Glomerular endothelial cell (primary cell): ENCODE measurements at regions not wholly inside any gene's neighbourhood (a gene's known extent, or its start where the extent isn't known, plus 50 kb on each side); places are given as distances from the start of the nearest gene placed in this dataset.

Experiments used
- DNase-seq: peaks from one replicate; pipeline ENCODE4 v3.0.0-alpha.2; 2011; ENCODE audit warnings: low read depth, low spot score; ENCODE audit errors: extremely low read depth

DNA sequence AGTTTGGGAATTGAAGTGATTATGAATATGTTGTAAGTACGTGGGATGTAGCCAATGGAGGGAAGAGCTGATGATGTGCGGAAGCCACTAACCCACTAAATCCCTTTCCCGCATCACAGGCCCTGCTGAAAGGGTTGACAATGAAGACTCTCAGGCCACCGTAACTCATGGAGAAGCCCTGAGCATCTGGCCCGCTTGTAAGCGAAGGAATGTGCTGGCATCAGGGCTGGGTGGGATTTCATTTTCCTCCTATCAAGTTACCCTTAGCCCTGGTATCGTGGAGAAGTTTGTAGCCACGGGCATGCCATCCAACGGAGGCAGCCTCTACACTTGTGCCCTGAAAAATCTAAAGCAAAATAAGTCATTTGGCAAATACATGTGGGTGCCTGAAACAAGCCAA lies 355.0 kb downstream of the CDH26 start:
- DNase-seq = no peak

DNA sequence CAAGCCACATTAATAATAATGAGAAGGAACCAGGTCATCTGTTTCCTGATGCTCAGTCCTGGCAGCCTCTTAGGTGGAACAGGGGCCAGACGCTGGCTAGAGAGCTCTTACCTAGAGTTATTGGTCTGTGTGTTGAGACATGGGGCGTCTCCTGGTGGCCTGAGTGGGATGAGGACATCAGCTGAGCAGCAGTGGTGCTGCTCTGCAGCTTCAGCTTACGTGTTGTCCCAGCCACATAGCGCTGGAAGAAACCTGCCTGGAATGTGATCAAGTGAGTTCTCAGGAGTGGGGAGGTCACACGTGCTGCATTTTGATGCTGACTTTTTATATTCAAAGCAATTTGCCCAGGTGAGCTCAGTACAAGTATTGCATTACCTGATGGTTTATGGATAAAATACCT lies 355.4 kb downstream of the CDH26 start:
- no peak for DNase-seq

DNA sequence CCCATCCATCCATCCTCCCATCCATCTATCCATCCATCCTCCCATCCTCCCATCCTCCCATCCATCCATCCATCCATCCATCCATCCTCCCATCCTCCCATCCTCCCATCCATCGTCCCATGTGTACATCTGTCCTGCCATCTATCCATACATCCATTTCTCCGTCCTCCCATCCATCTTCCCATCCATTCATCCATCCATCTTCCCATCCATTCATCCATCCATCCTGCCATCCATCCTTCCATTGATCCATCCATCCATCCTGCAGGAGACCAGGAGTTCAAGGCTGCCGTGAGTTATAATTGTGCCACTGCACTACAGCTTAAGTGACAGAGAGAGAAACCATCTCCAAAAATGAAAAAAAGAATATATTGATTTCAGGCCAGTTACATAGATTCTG lies 356.5 kb downstream of the CDH26 start:
- DNase-seq = no peak

DNA sequence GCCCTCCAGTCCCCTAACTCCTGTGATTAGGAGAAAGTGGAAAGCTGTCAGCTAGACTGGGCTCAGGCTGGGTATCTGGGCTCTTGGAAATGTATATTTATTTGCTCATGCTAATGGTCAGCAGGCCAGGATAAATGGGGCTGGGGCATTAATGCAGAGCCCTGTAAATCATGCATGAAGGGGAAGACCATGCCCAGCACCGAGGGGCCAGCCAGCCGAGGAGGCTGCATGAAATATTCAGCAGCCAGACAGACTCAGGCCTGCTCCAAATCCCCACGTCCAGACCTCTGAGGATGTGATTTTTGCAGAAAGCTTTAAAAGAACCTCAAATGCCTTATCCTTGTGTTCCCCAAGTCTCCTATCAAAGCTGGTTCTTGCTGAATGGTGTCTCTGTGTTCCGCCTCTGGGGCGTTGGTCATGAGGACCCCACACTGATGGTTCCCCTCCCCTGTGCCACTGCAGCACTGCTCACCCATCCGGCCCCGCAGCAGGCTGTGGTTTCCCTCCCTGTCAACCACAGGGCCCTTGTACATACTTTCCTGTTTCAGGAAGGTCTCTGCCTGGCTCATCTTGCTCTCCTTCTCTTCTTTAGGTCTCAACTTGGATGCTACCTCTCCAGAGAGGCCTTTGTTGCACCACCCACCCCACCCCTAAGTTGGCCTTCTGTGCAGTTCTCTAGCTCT lies 358.4 kb downstream of the CDH26 start:
- DNase-seq = no peak

DNA sequence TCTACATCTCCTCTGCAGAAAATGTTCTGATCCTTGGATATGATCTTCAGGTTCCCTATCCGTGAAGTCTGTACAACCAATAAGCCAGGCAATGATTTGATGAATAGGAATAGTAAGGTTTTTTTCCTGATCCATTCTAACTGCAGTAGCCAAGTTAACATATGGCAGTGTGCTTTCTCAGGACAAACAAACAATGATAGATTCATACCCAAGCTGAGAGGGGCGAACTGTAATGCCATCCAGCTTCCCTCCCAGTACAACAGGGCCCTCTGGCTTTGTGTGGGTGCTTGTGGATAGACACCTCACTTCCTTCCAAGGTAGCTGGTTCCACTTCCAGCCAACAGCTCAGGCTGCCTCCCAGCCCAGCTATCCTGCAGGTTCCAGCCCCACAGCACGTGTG lies 359.2 kb downstream of the CDH26 start:
- no peak for DNase-seq

DNA sequence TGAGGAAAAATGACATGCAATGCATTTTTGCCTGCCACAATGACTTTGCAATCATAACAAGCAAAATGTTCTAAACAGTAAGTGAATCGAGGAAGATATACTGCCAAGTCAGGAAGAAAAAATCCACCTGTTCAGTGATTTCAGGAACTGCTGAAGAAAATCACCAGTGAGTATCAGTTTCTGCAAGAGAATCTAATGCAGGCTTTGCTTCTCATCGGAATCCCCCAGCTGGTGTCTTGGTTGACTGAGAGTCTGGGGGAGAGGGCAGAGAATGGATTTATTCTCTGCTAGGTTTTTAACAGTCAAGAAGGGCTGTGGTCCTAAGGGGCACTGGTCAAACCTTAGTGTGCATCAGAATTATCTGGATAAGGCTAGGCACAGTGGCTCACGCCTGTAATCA lies 363.4 kb downstream of the CDH26 start:
- no peak for DNase-seq

DNA sequence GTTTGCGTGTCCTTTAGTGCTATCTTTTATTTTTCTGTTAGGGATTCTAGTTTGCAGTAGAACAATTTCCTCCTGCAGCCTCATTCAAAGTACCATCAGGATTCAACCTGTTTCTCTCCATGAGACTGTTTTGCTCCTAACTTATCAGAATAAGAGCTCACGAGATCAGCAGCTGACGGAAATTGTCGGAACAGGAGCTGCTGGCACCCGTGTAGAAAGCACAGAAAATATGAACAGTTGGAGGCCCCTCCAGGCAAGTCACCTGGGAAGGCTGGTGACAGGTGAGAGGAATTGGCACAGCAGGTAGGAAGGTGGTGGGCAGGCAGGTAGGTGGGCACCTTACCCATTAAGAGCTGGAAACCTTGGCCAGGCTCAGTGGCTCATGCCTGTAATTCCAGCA lies 368.6 kb downstream of the CDH26 start:
- DNase-seq = no peak

DNA sequence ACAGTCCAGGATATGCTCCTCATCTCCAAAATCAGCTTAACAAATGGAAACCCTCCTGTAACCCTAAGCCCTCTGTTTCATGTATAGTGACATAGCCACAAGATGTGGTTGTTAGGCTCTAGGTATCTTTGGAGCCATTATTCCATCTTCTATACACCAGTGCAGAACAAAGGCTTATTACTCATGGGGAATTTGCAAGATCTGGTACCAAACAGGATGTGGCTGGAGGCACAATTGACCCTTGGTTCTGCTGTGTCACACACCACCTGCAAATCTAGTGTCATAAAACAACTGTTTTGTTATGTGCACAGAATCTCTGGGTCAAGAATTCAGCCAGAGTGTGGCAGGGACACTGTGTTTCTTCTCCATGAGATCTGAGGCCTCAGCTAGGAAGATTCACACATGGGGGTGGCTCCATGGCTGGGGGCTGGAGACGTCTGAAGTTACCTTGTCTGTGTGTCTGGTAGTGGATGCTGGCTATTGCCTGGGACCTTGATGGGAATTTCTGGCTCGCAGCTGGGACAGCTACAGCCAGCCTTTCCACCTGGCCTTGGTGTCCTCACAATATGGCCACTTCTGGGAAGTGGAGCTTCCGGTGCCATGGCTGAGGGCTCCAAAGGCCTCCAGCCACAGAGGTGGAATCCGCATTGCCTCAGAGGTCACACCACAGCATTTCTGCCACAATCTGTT lies 369.9 kb downstream of the CDH26 start:
- DNase-seq = no peak

DNA sequence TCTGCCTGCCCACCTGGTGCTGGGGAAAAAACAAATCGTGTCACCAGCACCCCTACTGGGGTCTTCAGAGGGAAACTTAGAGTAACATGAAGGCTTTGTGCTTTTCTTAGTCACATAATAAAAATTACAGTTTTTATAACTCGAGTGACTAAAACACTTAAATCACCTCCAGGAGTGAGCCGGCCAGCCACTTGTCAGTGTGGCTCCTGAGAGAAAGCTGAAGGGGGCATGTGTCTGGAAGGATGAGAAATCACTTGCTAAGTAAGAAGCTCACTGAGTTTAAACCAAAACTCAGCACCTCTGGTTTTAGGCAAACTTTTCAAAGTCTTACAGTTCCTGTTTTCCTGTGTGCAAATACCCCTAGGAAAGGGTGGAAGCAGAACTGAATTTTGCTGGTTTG lies 372.2 kb downstream of the CDH26 start:
- no peak for DNase-seq

DNA sequence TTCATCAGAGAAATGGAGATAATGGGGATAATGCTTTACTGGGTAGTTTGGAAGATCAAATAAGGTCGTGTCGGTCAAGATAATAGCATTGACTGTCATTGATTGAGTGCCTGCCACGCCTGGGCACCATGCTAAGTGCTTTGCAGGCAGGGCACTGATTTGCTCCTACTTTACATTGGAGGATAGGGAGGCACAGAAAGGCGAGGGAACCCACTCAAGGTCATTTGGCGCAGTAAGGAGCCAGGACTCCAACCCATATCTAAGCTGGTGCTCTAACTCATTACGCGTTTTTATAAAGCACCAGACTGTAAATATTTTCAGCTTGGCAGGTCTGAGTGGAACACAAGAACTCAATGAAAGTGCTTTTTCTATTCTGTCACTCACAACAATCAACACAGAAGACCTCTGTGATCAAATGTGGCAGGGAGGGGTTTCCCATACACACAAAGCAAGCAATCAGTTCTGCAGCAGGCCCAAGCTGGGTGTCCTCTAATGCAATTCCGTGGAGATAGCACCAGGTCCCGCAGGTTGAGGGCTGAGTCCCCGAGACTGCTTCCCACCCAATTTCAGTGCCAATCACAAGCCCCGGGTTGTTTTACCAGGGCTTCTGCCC lies 373.6 kb downstream of the CDH26 start:
- DNase-seq = no peak

DNA sequence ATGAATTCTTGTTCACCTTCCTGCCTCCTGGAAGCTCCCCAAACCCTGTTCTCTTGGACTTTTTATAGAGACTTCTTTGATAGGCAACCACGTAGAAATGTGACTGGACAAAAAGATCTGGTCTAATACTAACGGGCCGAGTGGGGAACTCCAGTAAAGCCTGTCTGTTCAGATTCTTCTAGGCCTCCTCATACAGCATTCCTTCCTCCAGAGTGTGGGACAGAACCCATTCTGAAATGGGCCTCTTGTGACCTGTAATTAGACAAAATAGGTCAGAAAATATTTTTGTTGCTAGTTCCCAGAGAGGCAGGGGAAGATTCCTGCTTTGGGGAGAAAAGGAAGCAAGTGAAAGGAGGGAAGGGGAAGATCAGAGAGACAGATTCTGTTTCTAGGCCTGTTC lies 374.3 kb downstream of the CDH26 start:
- DNase-seq = no peak

DNA sequence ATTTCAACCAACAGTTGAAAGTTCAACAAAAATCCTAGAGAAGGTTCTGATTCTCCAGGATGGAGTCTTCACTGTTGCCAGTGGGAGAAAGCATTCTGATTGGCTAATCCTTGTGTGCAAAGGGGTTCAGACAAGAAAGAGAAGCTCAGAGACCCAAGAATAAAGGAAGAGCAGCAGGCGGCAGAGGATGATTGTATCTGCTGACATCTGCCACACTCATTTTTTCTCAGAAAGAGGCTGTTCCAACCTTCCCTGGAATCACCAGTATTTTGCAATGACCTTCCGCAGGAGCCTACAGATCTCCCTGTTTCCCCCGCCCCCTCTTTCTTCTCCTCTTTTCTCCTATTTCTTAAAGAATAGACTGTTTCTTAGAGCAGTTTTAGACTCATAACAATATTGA lies 376.7 kb downstream of the CDH26 start:
- no peak for DNase-seq

DNA sequence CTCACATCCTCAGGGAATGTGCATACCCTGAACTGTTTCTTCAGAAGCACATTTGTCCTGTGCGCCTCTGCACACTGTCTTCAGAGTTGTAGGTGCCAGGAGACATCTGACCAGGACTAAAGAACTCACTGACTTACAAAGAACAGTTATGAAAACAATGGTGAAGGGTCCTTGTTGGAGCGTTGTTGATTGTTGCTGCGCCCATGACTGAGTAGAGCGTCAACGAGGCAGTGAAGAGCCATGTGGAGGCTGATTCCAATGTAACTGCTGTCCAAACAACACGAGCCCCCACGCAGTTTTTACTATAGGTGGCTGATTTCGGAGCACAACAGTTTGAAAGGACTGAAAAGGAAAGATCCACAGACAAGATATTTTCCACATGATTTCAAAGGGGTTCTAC lies 380.3 kb downstream of the CDH26 start:
- no peak for DNase-seq

DNA sequence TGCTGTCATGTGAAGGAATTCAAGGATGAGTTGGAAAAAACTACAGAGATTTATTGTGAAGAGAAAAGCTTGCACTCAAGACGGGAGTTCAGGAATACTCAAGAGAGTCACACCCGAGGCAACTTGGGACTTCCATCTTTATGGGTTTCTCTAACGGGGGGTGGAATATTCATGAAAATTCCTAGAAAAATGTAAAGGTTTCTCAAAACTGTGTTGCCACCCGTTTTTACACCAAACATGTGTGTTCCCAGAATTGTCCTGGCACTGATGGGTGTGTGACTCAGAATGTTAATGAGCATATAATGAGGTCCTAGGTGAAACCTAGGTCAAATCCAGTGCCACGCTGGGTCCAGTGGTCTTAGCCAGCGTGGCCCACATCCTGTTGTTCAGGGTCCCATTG lies 381.5 kb downstream of the CDH26 start:
- no peak for DNase-seq

DNA sequence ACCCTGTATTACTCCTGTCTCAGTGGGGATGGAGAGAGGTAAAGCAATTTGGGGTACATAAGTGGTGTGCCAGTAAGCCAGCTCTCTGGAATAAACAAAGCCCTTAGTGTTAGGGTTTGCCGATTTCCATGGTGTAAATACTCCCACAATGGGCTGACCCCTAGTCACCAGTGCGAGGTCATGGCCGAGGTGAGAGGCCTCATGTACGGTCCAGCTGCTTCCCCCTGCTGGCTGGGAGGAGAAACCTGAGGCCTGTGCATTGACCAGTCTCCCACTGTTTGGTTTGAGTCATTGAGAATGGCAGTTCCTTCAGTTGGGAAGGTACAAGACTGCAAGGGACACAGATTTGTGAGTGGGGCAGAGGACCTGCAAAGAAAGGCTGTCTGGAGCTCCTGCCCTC lies 382.0 kb downstream of the CDH26 start:
- no peak for DNase-seq

DNA sequence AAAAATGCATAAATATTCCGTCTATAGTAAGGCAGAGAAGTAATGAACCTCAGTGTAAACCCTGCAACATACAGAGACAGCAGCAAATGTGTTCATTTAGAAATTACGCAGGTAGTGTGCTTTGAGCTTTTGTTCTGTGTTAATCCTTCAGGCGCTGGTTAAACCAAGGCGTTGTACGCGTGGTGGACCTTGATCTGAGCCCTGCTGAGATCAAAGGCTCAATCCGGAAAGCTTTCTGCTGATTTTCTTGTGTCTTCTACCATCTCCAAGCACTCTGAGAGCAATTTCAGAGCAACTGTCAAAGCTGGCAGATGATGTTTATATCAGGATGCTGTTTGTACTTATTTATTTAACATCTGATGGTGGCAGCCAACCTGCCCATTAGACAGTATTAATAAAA lies 382.8 kb downstream of the CDH26 start:
- DNase-seq = no peak

DNA sequence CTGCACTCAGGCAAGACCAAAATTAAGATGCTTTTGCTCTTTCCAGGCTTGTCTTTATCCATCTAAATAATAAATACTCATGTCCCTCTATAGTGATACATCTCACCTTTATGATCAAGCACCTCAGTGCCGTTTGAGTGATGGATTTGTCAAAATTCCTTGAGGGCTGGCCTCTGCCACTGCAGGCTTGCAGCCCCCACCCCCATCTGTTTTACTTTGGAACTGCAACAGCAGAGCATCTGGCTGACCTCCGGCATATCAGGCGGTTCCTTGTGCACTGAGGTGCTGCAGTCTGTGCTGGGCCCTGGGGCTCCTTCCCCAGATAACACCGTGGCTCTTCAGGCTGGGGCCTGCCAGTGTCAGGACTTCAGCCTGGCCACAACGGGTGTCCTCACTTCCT lies 386.9 kb downstream of the CDH26 start:
- no peak for DNase-seq

DNA sequence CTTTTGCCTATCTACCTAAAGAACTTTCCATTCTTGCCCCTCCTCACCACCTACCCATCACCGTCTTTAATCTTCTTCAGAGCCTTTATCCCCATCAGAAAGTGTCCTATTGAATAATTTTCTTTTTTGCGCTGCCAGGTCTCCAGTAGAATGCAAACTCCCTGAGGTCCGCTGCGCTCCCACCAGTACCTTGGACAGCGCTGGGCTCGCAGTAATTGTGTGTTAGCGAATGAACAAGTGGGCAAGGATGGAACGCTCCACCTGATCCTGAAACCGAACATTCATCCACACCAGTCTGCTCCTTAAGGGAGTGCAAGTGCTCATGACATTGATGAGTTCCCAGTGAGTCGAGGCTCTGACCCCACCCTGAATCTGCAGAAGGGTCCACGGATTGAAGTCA lies 391.2 kb downstream of the CDH26 start:
- DNase-seq = no peak

DNA sequence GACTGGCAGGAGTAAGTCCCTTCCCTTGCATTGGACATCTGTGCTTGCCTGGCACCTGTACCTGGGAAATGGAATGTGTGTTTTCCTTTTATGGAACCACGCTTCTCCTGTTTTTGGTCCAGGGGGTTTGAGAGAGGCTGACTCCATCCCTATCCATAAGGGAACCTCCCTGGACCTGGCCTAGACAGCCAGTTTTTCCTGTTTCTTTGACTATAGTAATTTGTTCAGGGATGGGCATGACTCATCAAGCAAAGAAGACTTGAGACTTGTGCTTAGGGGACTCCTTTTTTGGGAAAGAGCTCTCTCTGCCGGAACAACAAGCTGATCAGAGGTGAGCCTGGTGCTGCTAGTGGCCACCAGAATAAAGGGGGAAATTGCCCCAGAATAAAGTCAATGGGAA lies 393.8 kb downstream of the CDH26 start:
- DNase-seq = no peak

DNA sequence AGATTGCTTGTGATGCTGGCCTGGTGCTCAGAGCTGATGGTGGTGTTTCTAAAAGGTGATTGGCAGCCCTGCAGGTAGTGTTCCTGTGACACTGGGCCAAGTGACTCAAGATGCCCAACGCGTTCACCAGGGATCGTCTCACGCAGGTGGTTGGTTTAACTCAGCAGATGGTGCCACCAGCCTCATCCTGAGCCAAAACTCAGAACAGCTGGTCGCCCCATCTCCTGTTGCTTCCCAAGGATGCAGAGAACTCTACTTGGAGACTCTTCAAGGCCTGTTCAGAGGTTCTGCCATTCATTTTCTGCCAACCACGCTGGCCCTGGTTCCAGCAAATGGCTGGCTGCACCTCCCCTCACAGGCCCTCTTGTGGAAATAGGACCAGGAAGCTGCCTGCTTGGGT lies 394.4 kb downstream of the CDH26 start:
- no peak for DNase-seq

DNA sequence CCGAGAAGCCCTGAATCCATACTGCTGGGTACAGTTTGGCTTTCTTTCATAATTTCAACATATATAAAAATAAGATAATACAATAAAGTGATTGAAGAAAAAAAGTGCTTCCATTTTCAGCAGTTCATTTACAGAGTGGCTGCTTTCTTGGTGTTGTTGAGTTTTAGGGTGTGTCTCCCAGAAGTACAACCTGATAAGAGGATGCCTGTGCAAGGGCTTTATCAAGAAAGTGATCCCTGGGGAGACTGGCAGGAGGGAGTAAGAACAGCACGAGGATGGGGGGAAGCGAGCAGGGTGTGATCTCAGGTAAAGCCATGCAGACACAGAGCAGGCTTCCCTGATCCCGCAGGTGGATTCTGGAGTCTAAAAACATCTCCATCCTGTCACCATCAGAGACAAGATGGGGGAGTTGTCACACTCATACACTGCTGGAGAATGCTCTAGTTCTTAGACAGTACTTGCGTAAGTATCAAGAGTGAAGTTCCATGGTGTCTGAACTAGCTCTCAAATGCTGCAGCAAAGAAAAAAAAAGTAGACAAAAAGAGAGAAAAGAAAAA lies 395.9 kb downstream of the CDH26 start:
- DNase-seq = no peak

DNA sequence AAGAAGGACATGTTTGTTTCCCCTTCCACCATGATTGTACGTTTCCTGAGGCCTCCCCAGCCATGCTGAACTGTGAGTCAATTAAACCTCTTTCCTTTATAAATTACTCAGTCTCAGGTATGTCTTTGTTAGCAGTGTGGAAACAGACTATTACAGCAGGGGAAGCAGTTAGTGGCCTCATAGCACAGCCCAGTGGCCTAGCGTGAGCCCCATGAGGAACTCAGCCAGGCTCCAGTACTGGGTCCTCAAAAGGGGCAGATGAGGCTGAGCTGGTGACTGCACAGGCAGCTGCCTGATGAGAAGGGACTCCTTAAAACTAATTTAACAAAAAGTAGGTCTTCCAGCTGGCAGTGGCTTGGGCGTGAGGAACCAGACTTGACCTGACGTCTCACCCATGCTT lies 399.9 kb downstream of the CDH26 start:
- no peak for DNase-seq
